ENCODE measurements at regions not wholly inside any gene's neighbourhood (a gene's known extent, or its start where the extent isn't known, plus 50 kb on each side); places are given as distances from the start of the nearest gene placed in this dataset.

- no peak overlapping the region for H3K27ac Mint-ChIP-seq
- H3K36me3 ChIP-seq (ENCODE audit: insufficient read depth), result no peaks in the 10 kb centered on the region
Observed at GRCh38 chr3:194811118-194811517, 125.4 kb downstream of the FAM43A start.

More at GRCh38 chr3:194811118-194811517, 125.4 kb downstream of the FAM43A start:
- Histone ChIP-seq H3K27me3 (ENCODE audit: insufficient read depth) (no peaks in the 10 kb centered on the region), H3K4me2 (no peak overlapping the region), H3K79me2 (replicated peaks; ENCODE audit: insufficient read depth) (no peaks in the 10 kb centered on the region), H4K20me1 (replicated peaks; ENCODE audit: insufficient read depth) (no peaks in the 10 kb centered on the region), H2AFZ (0 out of 2 replicates have a peak overlapping the region, but pooled peaks have one; percentile 66), H3K27ac (ENCODE audit: low read depth) (no peak overlapping the region), H3K4me1 (ENCODE audit: insufficient read depth) (peaks cover 15% of the 10 kb centered on the region), H3F3A (replicated peaks; ENCODE audit: low read depth) (no peaks in the 10 kb centered on the region), H3K9me2 (ENCODE audit: insufficient read depth) (no peaks in the 10 kb centered on the region), H3K4me3 (no peak overlapping the region)
- peaks cover 4% of the 10 kb centered on the region for H3K27me3 Mint-ChIP-seq (ENCODE audit: insufficient read depth, low read depth, poor library complexity)
- H3K36me3 Mint-ChIP-seq (ENCODE audit: low read depth), result no peaks in the 10 kb centered on the region
- no peak overlapping the region for H3K4me3 Mint-ChIP-seq
- TF ChIP-seq STAT1 (IDR thresholded peaks at IDR 0.05; ENCODE audit: unreplicated experiment) (no peak), EZH2phosphoT487 (IDR thresholded peaks at IDR 0.05; ENCODE audit: unreplicated experiment) (no peak), ZNF331 (CRISPR knock-in tag; IDR thresholded peaks at IDR 0.05; ENCODE audit: low read depth) (no peak), CTCF (conservative IDR thresholded peaks at IDR 0.05; ENCODE audit: low read depth in 2 of 2) (no peak), ETS1 (IDR thresholded peaks at IDR 0.05) (no peak), POLR2AphosphoS5 (IDR thresholded peaks at IDR 0.05; ENCODE audit: low read depth) (no peak), NANOG (IDR thresholded peaks at IDR 0.05; ENCODE audit: borderline replicate concordance) (no peak), ZNF462 (CRISPR knock-in tag; IDR thresholded peaks at IDR 0.05) (no peak), EZH2 (IDR thresholded peaks at IDR 0.05; ENCODE audit: low read depth, unreplicated experiment) (no peak), ZNF114 (CRISPR knock-in tag; IDR thresholded peaks at IDR 0.05) (no peak), CREB1 (CRISPR knock-in tag; IDR thresholded peaks at IDR 0.05; ENCODE audit: low read depth) (no peak), JUNB (IDR thresholded peaks at IDR 0.05; ENCODE audit: unreplicated experiment) (no peak), REST (IDR thresholded peaks at IDR 0.05; ENCODE audit: unreplicated experiment) (no peak)
- no peaks in the 10 kb centered on the region for H3K9me3 Mint-ChIP-seq
- H3K4me1 Mint-ChIP-seq, result peaks cover 16% of the 10 kb centered on the region
- peak; percentile 43; the same call in 1 of the 3 replicates for ATAC-seq
- no peak for DNase-seq (ENCODE audit: low spot score)

Measured in GM23338 (cell line).